Thyroid gland (tissue), 4 donors: ENCODE measurements at regions not wholly inside any gene's neighbourhood (a gene's known extent, or its start where the extent isn't known, plus 50 kb on each side); places are given as distances from the start of the nearest gene placed in this dataset.

Experiments used
- DNase-seq, 2 donors: peaks; one replicate each; pipeline ENCODE4 v3.0.0-alpha.2; 2019
- H3K27ac ChIP-seq, 3 donors: fragments of 200-600 bp; sonication (generic); 1 replicate in 2 of 3; 2 replicates in 1 of 3; pipeline ENCODE4 v1.5.1; 2016 to 2019; ENCODE audit warnings: mild to moderate bottlenecking in 1 of 3, moderate library complexity in 1 of 3
- H3K27me3 ChIP-seq: fragments of 200-600 bp; sonication (generic); one replicate; pipeline ENCODE4 v1.5.1; 2019
- H3K36me3 ChIP-seq, 2 donors: fragments of 200-600 bp; sonication (generic); one replicate each; pipeline ENCODE4 v1.5.1; 2016 to 2019
- H3K4me1 ChIP-seq, 2 donors: fragments of 200-600 bp; sonication (generic); one replicate each; pipeline ENCODE4 v1.5.1; 2017 to 2019
- H3K4me3 ChIP-seq, 3 donors: fragments of 200-600 bp; sonication (generic); replicated peaks in 1 of 3; 1 replicate in 2 of 3; 2 replicates in 1 of 3; pipeline ENCODE4 v1.5.1; 2016; ENCODE audit warnings: mild to moderate bottlenecking in 1 of 3
- H3K9me3 ChIP-seq: fragments of 200-600 bp; sonication (generic); one replicate; pipeline ENCODE4 v1.5.1; 2017
- POLR2A ChIP-seq, 2 donors: fragments of 450-650 bp; IDR thresholded peaks; one replicate each; pipeline ENCODE4 v1.6.1; 2017; ENCODE audit warnings: antibody characterized with exemption in 2 of 2, mild to moderate bottlenecking in 2 of 2, moderate library complexity in 1 of 2
- WGBS, 2 donors: methylation state at CpG; one replicate each; pipeline ENCODE4 v1.1.5; 2017; 5-methylcytosine and 5-hydroxymethylcytosine counted together
- intact Hi-C: fragments of 100-400 bp; cut with DNase I; formaldehyde crosslinking; loops from one replicate; pipeline ENCODE4 v1.15.1; 2023
- TF ChIP-seq, protein P1 (sequence below), 6 experiments: fragments of 200-600 bp in 3 of 6; fragments of 450-650 bp in 3 of 6; sonication (generic) in 3 of 6; IDR thresholded peaks; one replicate each; pipeline ENCODE4 v1.5.1; 2016 to 2019; ENCODE audit warnings: antibody characterized with exemption in 6 of 6, mild to moderate bottlenecking in 2 of 6, inconsistent platforms in 1 of 6, moderate library complexity in 1 of 6

DNA sequence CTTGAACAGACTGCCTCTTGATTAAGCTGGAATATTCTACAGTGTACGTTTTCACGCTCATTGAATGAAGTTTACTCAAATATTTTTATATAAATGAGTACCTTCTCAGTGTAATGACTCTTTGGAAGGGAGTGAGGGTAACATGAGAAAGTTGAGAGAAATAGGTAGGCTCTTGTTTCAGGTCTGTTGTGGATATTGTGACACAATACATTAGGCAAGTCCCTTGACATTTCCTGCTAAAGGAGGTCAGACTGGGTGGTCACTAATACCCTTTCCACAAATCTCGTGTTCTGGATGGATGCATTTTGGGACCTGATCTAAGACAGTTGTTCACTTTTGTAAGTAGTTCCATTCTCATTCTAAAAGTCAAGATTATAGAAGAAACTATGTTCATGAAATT is 324.8 kb upstream of the AZI2 start:
- H3K36me3 ChIP-seq = no peaks in the 10 kb centered on the region
- DNase-seq = no peak
- no peak for TF ChIP-seq POLR2A (IDR thresholded peaks at IDR 0.05)
- TF ChIP-seq, protein P1, sequence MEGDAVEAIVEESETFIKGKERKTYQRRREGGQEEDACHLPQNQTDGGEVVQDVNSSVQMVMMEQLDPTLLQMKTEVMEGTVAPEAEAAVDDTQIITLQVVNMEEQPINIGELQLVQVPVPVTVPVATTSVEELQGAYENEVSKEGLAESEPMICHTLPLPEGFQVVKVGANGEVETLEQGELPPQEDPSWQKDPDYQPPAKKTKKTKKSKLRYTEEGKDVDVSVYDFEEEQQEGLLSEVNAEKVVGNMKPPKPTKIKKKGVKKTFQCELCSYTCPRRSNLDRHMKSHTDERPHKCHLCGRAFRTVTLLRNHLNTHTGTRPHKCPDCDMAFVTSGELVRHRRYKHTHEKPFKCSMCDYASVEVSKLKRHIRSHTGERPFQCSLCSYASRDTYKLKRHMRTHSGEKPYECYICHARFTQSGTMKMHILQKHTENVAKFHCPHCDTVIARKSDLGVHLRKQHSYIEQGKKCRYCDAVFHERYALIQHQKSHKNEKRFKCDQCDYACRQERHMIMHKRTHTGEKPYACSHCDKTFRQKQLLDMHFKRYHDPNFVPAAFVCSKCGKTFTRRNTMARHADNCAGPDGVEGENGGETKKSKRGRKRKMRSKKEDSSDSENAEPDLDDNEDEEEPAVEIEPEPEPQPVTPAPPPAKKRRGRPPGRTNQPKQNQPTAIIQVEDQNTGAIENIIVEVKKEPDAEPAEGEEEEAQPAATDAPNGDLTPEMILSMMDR (IDR thresholded peaks at IDR 0.05) = no peak
- no peak overlapping the region for H3K4me3 ChIP-seq
- intact Hi-C loops = no loop called here
- 84 to 89% methylated on average over 3 of the region's 3 CpGs for WGBS, 2 donors
- no peaks in the 10 kb centered on the region for H3K9me3 ChIP-seq
- H3K27me3 ChIP-seq = no peaks in the 10 kb centered on the region
- no peak overlapping the region for H3K27ac ChIP-seq
- no peaks in the 10 kb centered on the region for H3K4me1 ChIP-seq

DNA sequence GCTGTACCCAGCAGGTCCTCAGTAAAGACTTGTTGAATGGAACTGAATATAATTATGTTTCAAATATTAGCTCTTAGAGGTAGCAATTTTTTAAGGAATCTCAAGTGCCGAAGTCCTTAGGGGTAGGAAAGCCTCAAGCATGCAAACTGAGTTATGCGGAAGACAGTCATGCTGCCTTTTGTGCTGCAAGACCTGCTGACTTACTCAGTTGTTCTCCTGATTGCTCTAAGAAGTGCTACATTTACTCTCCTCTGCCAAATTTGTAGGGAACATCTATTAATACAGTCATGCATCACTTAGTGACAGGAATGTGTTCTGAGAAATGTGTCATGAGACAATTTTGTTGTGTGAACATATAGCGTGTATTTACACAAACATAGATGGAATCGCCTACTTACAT is 325.6 kb upstream of the AZI2 start:
- H3K27me3 ChIP-seq = no peaks in the 10 kb centered on the region

DNA sequence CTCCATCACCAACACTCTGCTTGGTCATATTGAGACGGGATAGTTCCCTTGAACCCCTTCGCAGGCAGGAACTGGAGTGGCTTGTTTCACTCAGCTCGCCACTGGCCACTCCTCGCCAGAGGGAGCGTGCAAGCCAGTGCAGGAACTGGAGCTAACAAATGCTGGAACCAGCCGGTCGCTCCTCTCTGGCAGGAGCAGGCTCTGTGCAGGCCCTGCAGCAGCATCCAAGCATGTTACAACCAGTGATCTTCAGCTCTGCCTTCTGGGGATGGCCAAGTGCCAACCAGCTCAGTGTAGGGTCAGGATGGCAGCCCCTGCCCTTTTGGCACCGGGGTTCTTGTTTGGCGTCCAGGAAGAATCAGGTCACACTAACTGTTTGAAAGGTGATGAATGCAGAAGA is 329.0 kb upstream of the AZI2 start:
- TF ChIP-seq, protein P1 (IDR thresholded peaks at IDR 0.05) = no peak
- no peak for TF ChIP-seq POLR2A (IDR thresholded peaks at IDR 0.05)
- no peak overlapping the region for H3K4me3 ChIP-seq
- no peak overlapping the region for H3K27ac ChIP-seq
- H3K4me1 ChIP-seq = no peaks in the 10 kb centered on the region
- no peak for DNase-seq
- intact Hi-C loops = no loop called here
- no peaks in the 10 kb centered on the region for H3K36me3 ChIP-seq
- H3K9me3 ChIP-seq = no peaks in the 10 kb centered on the region
- whole genome bisulfite sequencing, 2 donors = 77 to 87% methylated on average over 9 of the region's 9 CpGs
- no peaks in the 10 kb centered on the region for H3K27me3 ChIP-seq

More for the DNA sequence above, 325.6 kb upstream of the AZI2 start:
- intact Hi-C loops = no loop called here
- no peaks in the 10 kb centered on the region for H3K36me3 ChIP-seq
- DNase-seq = no peak
- H3K4me1 ChIP-seq = no peaks in the 10 kb centered on the region
- no peak overlapping the region for H3K27ac ChIP-seq
- WGBS, 2 donors = 90 to 93% methylated on average over 4 of the region's 4 CpGs
- H3K4me3 ChIP-seq = no peak overlapping the region
- no peaks in the 10 kb centered on the region for H3K9me3 ChIP-seq
- TF ChIP-seq, protein P1 (IDR thresholded peaks at IDR 0.05) = no peak
- TF ChIP-seq POLR2A (IDR thresholded peaks at IDR 0.05) = no peak

DNA sequence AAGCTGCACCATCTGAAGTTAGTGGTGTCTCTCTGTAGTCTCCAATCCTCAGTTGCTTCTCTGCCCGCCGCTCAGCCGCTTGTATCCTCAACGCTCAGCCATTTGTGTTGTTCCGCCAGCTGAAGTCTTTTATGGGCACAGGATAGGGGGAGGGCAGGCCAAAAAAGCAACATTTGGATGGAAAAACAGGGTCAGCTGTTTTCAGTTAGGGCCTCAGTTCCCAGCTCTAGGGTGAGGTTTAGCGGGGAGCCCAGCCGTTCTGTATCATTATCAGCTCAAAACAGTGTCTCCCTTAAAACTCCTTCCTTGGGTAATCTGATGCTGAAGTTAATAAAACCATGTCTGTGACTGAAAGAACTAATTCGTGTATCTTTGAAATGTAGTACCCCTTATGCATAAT is 329.5 kb upstream of the AZI2 start:
- Histone ChIP-seq H3K36me3 (no peaks in the 10 kb centered on the region), H3K4me1 (no peaks in the 10 kb centered on the region), H3K9me3 (no peaks in the 10 kb centered on the region), H3K27me3 (no peaks in the 10 kb centered on the region), H3K27ac (no peak overlapping the region), H3K4me3 (no peak overlapping the region)
- intact Hi-C loops = no loop called here
- DNase-seq = no peak
- WGBS, 2 donors = 88 to 92% methylated on average over 8 of the region's 8 CpGs
- TF ChIP-seq POLR2A (IDR thresholded peaks at IDR 0.05) = no peak
- TF ChIP-seq, protein P1 (IDR thresholded peaks at IDR 0.05) = no peak

DNA sequence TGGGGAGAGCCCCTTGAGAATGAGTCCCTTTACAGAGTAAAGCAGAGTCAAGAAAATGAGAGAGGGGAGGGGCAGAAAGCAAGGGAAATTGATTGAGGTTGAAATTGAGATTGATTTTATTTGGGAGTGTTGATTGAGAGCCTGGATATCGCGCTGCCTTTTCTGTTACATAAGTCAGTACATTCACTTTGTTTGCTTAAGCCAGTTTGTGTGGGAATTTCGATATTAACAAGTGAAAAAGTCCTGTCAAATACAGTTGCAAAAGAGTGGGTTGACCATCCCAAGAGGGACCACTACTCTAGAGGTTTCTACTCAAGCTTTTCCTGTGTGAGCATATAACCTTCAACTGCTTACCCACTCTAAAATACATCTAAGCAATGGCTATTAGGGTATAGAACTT is 331.4 kb upstream of the AZI2 start:
- no peaks in the 10 kb centered on the region for H3K4me1 ChIP-seq
- no peaks in the 10 kb centered on the region for H3K9me3 ChIP-seq
- no peaks in the 10 kb centered on the region for H3K36me3 ChIP-seq
- TF ChIP-seq, protein P1 (IDR thresholded peaks at IDR 0.05) = no peak
- no peak for TF ChIP-seq POLR2A (IDR thresholded peaks at IDR 0.05)
- no peak overlapping the region for H3K27ac ChIP-seq
- DNase-seq = no peak
- no peaks in the 10 kb centered on the region for H3K27me3 ChIP-seq
- intact Hi-C loops = no loop called here
- no peak overlapping the region for H3K4me3 ChIP-seq
- 85 to 94% methylated on average over 3 of the region's 3 CpGs for WGBS, 2 donors
